HCT116 (cell line): ENCODE measurements at regions not wholly inside any gene's neighbourhood (a gene's known extent, or its start where the extent isn't known, plus 50 kb on each side); places are given as distances from the start of the nearest gene placed in this dataset.

ENCODE experiments used
- ATAC-seq: fragments of 200-7000 bp; cut with Tn5 transposase; 2 replicates; pipeline ENCODE4 v1.9.1; 2020; ENCODE audit warnings: mild to moderate bottlenecking, moderate library complexity
- BruUV-seq: library from RNA; stranded (reverse); fragments of 400-500 nt; replicated peaks from 2 replicates; lab custom pipeline; 2021; lab: Mats Ljungman, UMichigan
- CTCF ChIA-PET: fragments of 300-600 bp; sonication (Branson Sonifier 250); formaldehyde crosslinking; loops from one replicate; lab custom pipeline; 2021; ENCODE audit warnings: antibody characterized with exemption; lab: Charles Lee
- POLR2A ChIA-PET: fragments of 300-600, 350-600 bp; sonication (Branson Sonifier 250); formaldehyde crosslinking; loops from one replicate; lab custom pipeline; 2021; ENCODE audit warnings: antibody characterized with exemption; lab: Charles Lee
- RAD21 ChIA-PET, 2 experiments: fragments of 300-600 bp; sonication (Branson Sonifier 250); formaldehyde crosslinking; loops; one replicate each; lab custom pipeline; 2023; ENCODE audit warnings: low total read pairs in 2 of 2; ENCODE audit not compliant: uncharacterized antibody in 2 of 2, unreplicated experiment in 2 of 2, low non-redundant PET in 1 of 2; lab: Charles Lee
- DNase-seq: peaks from one replicate; pipeline ENCODE4 v3.0.0-alpha.2; 2010; ENCODE audit warnings: low read depth, low spot score
- H2AFZ ChIP-seq: fragments of 200-600 bp; shearing (Covaris generic), sonication (generic); 2 replicates; pipeline ENCODE4 v1.6.1; 2017; ENCODE audit warnings: low read depth, mixed run types, mixed read lengths, antibody characterized with exemption, low read length; ENCODE audit not compliant: poor library complexity, severe bottlenecking
- H3K27ac ChIP-seq: 2 replicates; pipeline ENCODE4 v1.5.1; 2012; ENCODE audit warnings: low read depth, low read length
- H3K27me3 ChIP-seq: fragments of 200-600 bp; sonication (generic); 2 replicates; pipeline ENCODE4 v1.6.1; 2016; ENCODE audit warnings: mixed run types, low read length, mixed read lengths; ENCODE audit not compliant: insufficient read depth
- H3K36me3 ChIP-seq, 2 experiments: fragments of 200-500 bp in 1 of 2; fragments of 200-600 bp in 1 of 2; sonication (Bioruptor generic) in 1 of 2; sonication (generic) in 1 of 2; 2 replicates each; pipeline versions ENCODE4 v1.5.1 to v1.6.1; 2014 to 2016; ENCODE audit warnings: low read length in 2 of 2, inconsistent platforms in 1 of 2, mixed read lengths in 1 of 2, mixed run types in 1 of 2; ENCODE audit not compliant: insufficient read depth in 2 of 2, control insufficient read depth in 1 of 2
- H3K4me1 ChIP-seq, 2 experiments: fragments of 200-600 bp in 1 of 2; sonication (generic) in 1 of 2; 2 replicates each; pipeline versions ENCODE4 v1.5.1 to v1.6.1; 2012 to 2017; ENCODE audit warnings: low read length in 2 of 2, inconsistent platforms in 1 of 2, mild to moderate bottlenecking in 1 of 2, mixed read lengths in 1 of 2, mixed run types in 1 of 2, moderate library complexity in 1 of 2; ENCODE audit not compliant: insufficient read depth in 2 of 2, control insufficient read depth in 1 of 2
- H3K4me2 ChIP-seq: fragments of 200-600 bp; sonication (generic); 2 replicates; pipeline ENCODE4 v1.6.1; 2017; ENCODE audit warnings: mixed run types, low read length, mixed read lengths
- H3K4me3 ChIP-seq, 2 experiments: fragments of 200-600 bp in 1 of 2; sonication (generic) in 1 of 2; replicated peaks in 1 of 2; 2 replicates each; pipeline ENCODE4 v1.5.1; 2011 to 2016; ENCODE audit warnings: low read length in 2 of 2, control low read depth in 1 of 2, low read depth in 1 of 2, mild to moderate bottlenecking in 1 of 2, mixed read lengths in 1 of 2, mixed run types in 1 of 2
- H3K79me2 ChIP-seq: fragments of 200-600 bp; sonication (generic); 2 replicates; pipeline ENCODE4 v1.6.1; 2017; ENCODE audit warnings: mild to moderate bottlenecking, mixed run types, low read length, moderate library complexity, mixed read lengths; ENCODE audit not compliant: insufficient read depth
- H3K9ac ChIP-seq: fragments of 200-600 bp; sonication (generic); 2 replicates; pipeline ENCODE4 v1.6.1; 2016; ENCODE audit warnings: low read length, mixed read lengths
- H3K9me2 ChIP-seq: fragments of 200-600 bp; sonication (generic), shearing (Covaris generic); 2 replicates; pipeline ENCODE4 v1.6.1; 2017; ENCODE audit warnings: mixed run types, mild to moderate bottlenecking, moderate library complexity; ENCODE audit not compliant: insufficient read depth
- H3K9me3 ChIP-seq, 2 experiments: fragments of 200-500 bp in 1 of 2; fragments of 200-600 bp in 1 of 2; sonication (Bioruptor generic) in 1 of 2; sonication (generic) in 1 of 2; 2 replicates each; pipeline ENCODE4 v1.6.1; 2014 to 2017; ENCODE audit warnings: low read length in 2 of 2, mixed read lengths in 2 of 2, inconsistent platforms in 1 of 2, low read depth in 1 of 2, mild to moderate bottlenecking in 1 of 2, mixed run types in 1 of 2, moderate library complexity in 1 of 2; ENCODE audit not compliant: control insufficient read depth in 1 of 2, insufficient read depth in 1 of 2
- H4K20me1 ChIP-seq: fragments of 200-600 bp; sonication (generic), shearing (Covaris generic); 2 replicates; pipeline ENCODE4 v1.6.1; 2017; ENCODE audit warnings: mixed run types, mild to moderate bottlenecking, moderate library complexity; ENCODE audit not compliant: insufficient read depth
- EGR1 ChIP-seq: IDR thresholded peaks from 2 replicates; pipeline ENCODE4 v1.6.1; 2012; ENCODE audit warnings: low read depth
- ELF1 ChIP-seq: IDR thresholded peaks from 2 replicates; pipeline ENCODE4 v1.6.1; 2012; ENCODE audit warnings: low read depth, borderline replicate concordance
- TCF7L2 ChIP-seq: IDR thresholded peaks from 2 replicates; pipeline ENCODE4 v1.7.0; 2011; ENCODE audit warnings: borderline replicate concordance, inconsistent platforms; ENCODE audit not compliant: insufficient read depth, insufficient read length; ENCODE audit errors: extremely low read depth
- intact Hi-C: fragments of 100-400 bp; cut with micrococcal nuclease; formaldehyde crosslinking; loops from 2 replicates; pipeline ENCODE4 v1.10.0; 2022
- TF ChIP-seq, protein P1 (sequence below): IDR thresholded peaks from 2 replicates; pipeline ENCODE4 v1.6.1; 2011; ENCODE audit warnings: mild to moderate bottlenecking, low read length, moderate library complexity; ENCODE audit not compliant: insufficient replicate concordance; ENCODE audit errors: extremely low read depth
- TF ChIP-seq, protein P2 (sequence below): IDR thresholded peaks from 2 replicates; pipeline ENCODE4 v1.6.1; 2012

DNA sequence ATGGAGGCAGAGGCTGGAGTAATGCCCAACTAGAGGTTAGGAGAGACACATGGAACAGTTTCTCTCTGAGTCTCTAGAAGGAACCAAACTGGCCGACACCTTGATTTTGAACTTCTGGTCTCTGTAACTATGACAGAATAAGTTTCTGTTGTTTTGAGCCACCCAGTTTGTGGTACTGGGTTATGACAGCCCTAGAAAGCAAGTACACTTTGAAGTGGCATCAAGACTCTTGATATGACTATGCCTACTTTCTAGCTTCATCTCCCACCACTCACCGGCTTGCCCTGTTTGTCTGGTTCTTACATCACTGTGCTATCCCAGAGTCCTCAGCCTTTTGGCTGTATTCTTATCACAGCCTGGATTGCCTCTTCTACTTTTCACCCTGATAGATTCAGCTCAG, 230.3 kb upstream of the USP24 start (continued):
- no peak for TF ChIP-seq ELF1

DNA sequence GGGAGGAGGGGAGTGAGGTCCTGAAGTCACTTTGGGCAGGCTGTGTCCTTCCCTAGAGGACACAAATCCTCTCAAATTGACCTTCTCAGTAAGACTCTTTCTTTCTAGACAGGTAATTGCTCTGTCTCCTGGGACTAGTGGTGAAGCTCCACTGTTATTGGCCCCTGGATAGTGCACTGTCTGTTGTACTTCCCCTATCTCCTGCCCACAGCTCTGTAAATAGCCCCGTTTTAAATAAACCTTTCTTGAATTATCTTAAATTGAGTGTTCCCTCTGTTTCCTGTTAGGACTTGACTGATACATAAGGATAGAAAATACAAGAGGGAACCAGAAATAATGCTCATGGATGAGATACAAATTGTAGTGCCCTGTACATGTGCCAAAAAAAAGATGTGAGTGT, 229.5 kb upstream of the USP24 start:
- H3K9ac ChIP-seq: no peak overlapping the region
- no peak overlapping the region for H3K27ac ChIP-seq
- H3K9me2 ChIP-seq: no peaks in the 10 kb centered on the region
- ATAC-seq (no peak), DNase-seq (no peak)
- peaks cover 0 to 24% of the 10 kb centered on the region in 2 experiments; a peak in 2 of 4 replicates for H3K4me1 ChIP-seq
- BruUV-seq: no TSS peak
- no peaks in the 10 kb centered on the region for H3K9me3 ChIP-seq
- TF ChIP-seq, protein P1, sequence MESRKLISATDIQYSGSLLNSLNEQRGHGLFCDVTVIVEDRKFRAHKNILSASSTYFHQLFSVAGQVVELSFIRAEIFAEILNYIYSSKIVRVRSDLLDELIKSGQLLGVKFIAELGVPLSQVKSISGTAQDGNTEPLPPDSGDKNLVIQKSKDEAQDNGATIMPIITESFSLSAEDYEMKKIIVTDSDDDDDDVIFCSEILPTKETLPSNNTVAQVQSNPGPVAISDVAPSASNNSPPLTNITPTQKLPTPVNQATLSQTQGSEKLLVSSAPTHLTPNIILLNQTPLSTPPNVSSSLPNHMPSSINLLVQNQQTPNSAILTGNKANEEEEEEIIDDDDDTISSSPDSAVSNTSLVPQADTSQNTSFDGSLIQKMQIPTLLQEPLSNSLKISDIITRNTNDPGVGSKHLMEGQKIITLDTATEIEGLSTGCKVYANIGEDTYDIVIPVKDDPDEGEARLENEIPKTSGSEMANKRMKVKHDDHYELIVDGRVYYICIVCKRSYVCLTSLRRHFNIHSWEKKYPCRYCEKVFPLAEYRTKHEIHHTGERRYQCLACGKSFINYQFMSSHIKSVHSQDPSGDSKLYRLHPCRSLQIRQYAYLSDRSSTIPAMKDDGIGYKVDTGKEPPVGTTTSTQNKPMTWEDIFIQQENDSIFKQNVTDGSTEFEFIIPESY: no peak
- no peak for TF ChIP-seq EGR1
- no peak for TF ChIP-seq TCF7L2
- TF ChIP-seq, protein P2, sequence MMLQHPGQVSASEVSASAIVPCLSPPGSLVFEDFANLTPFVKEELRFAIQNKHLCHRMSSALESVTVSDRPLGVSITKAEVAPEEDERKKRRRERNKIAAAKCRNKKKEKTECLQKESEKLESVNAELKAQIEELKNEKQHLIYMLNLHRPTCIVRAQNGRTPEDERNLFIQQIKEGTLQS: no peak
- no peak for TF ChIP-seq ELF1
- POLR2A ChIA-PET: interaction anchor here (1.1 kb wide), 1 partner anchor 11 kb away, joined by 3 read pairs; no protein-coding TSS in a partner anchor
- RAD21 ChIA-PET: no interaction called here
- intact Hi-C loops: no loop called here
- CTCF ChIA-PET: no interaction called here
- H3K79me2 ChIP-seq: no peaks in the 10 kb centered on the region
- H3K4me3 ChIP-seq: no peak overlapping the region
- H3K36me3 ChIP-seq: no peaks in the 10 kb centered on the region
- no peaks in the 10 kb centered on the region for H3K27me3 ChIP-seq
- H3K4me2 ChIP-seq: no peak overlapping the region
- no peaks in the 10 kb centered on the region for H4K20me1 ChIP-seq
- no peak overlapping the region for H2AFZ ChIP-seq
